GM12878 (cell line): ENCODE measurements at regions not wholly inside any gene's neighbourhood (a gene's known extent, or its start where the extent isn't known, plus 50 kb on each side); places are given as distances from the start of the nearest gene placed in this dataset.

Experiments used
- ATAC-seq: fragments of 200-7000 bp; cut with Tn5 transposase; 3 replicates; pipeline ENCODE4 v1.9.1; 2020; ENCODE audit warnings: mild to moderate bottlenecking, moderate library complexity
- BruUV-seq: library from RNA; stranded (reverse); fragments of 400-500 nt; replicated peaks from 2 replicates; lab custom pipeline; 2021; lab: Mats Ljungman, UMichigan
- CTCF ChIA-PET: fragments of 300-600 bp; sonication (Branson Sonifier 250); formaldehyde crosslinking; extraction: SDS; loops from one replicate; lab custom pipeline; 2021; ENCODE audit warnings: inconsistent platforms; lab: Yijun Ruan, JAX
- POLR2A ChIA-PET: fragments of 350-600 bp; formaldehyde crosslinking; extraction: SDS; loops from one replicate; lab custom pipeline; 2021; ENCODE audit warnings: inconsistent platforms; lab: Charles Lee
- RAD21 ChIA-PET: fragments of 300-600 bp; sonication (Branson Sonifier 250); formaldehyde crosslinking; loops from one replicate; lab custom pipeline; 2023; ENCODE audit warnings: antibody characterized with exemption; ENCODE audit not compliant: unreplicated experiment; lab: Charles Lee
- SMC1A ChIA-PET: fragments of 300-600 bp; sonication (Branson Sonifier 250); formaldehyde crosslinking; loops from one replicate; lab custom pipeline; 2023; ENCODE audit not compliant: unreplicated experiment, uncharacterized antibody; lab: Charles Lee
- DNase-seq: peaks from one replicate; pipeline ENCODE4 v3.0.0-alpha.2; 2011; ENCODE audit warnings: low read depth, low spot score
- FAIRE-seq: peaks from 3 replicates; lab custom pipeline; 2011; peaks lifted over from hg19 to GRCh38; lab: Jason Lieb, UNC
- H2AFZ ChIP-seq: 2 replicates; pipeline ENCODE4 v1.6.0; 2011; ENCODE audit warnings: low read depth, low read length, control low read depth; ENCODE audit not compliant: control insufficient read depth
- H3K27ac ChIP-seq: 2 replicates; pipeline ENCODE4 v1.5.1; 2011; ENCODE audit warnings: control low read depth; ENCODE audit not compliant: control insufficient read depth, insufficient read depth
- H3K27me3 ChIP-seq, 2 experiments: replicated peaks in 1 of 2; 2 replicates each; pipeline versions ENCODE4 v1.6.0 to v1.6.1; 2011; ENCODE audit warnings: low read length in 1 of 2; ENCODE audit not compliant: control insufficient read depth in 2 of 2, insufficient read depth in 2 of 2
- H3K36me3 ChIP-seq, 2 experiments: 2 replicates each; pipeline ENCODE4 v1.5.1; 2011; ENCODE audit warnings: low read length in 1 of 2; ENCODE audit not compliant: control insufficient read depth in 2 of 2, insufficient read depth in 2 of 2
- H3K4me1 ChIP-seq: 2 replicates; pipeline ENCODE4 v1.6.1; 2011; ENCODE audit warnings: mild to moderate bottlenecking, low read length, moderate library complexity, mixed read lengths; ENCODE audit not compliant: control insufficient read depth, insufficient read depth
- H3K4me2 ChIP-seq: 2 replicates; pipeline ENCODE4 v1.6.0; 2011; ENCODE audit warnings: control low read depth; ENCODE audit not compliant: control insufficient read depth, insufficient read depth
- H3K4me3 ChIP-seq: fragments of 200-600 bp; sonication (generic); 2 replicates; pipeline ENCODE4 v1.5.1; 2016
- H3K79me2 ChIP-seq: 2 replicates; pipeline ENCODE4 v1.6.0; 2011; ENCODE audit warnings: low read length; ENCODE audit not compliant: control insufficient read depth, insufficient read depth
- H3K9ac ChIP-seq: 2 replicates; pipeline ENCODE4 v1.8.0; 2011; ENCODE audit warnings: low read length, control low read depth, mixed read lengths; ENCODE audit not compliant: control insufficient read depth, insufficient read depth
- H3K9me3 ChIP-seq: replicated peaks from 3 replicates; pipeline ENCODE4 v1.5.1; 2011; ENCODE audit warnings: mild to moderate bottlenecking, low read length; ENCODE audit not compliant: control insufficient read depth, insufficient read depth
- H4K20me1 ChIP-seq: 2 replicates; pipeline ENCODE4 v1.6.0; 2011; ENCODE audit not compliant: control insufficient read depth, insufficient read depth
- CEBPB ChIP-seq, 2 experiments: fragments of 150-350 bp in 1 of 2; IDR thresholded peaks; 2 replicates each; pipeline ENCODE4 v1.6.1; 2012 to 2014; ENCODE audit warnings: low read depth in 2 of 2, low read length in 2 of 2, borderline replicate concordance in 1 of 2, inconsistent platforms in 1 of 2
- POLR2AphosphoS2 ChIP-seq: IDR thresholded peaks from 2 replicates; pipeline ENCODE4 v1.6.1; 2011; ENCODE audit warnings: low read depth, mild to moderate bottlenecking, low read length, improper control_type of control experiment, moderate library complexity
- SUPT20H ChIP-seq: IDR thresholded peaks from 2 replicates; pipeline ENCODE4 v1.6.1; 2011; ENCODE audit warnings: low read depth, mild to moderate bottlenecking, low read length, moderate library complexity, borderline replicate concordance; ENCODE audit not compliant: control insufficient read depth
- USF2 ChIP-seq: IDR thresholded peaks from 2 replicates; pipeline ENCODE4 v1.6.1; 2011; ENCODE audit warnings: low read depth, low read length, improper control_type of control experiment, borderline replicate concordance
- WRNIP1 ChIP-seq: IDR thresholded peaks from 2 replicates; pipeline ENCODE4 v1.6.1; 2011; ENCODE audit warnings: low read depth, low read length, improper control_type of control experiment, borderline replicate concordance
- ZNF274 ChIP-seq: IDR thresholded peaks from one replicate; pipeline ENCODE4 v1.8.0; 2011; ENCODE audit not compliant: insufficient read length, insufficient read depth
- ZSCAN29 ChIP-seq: fragments of 450-650 bp; IDR thresholded peaks from 2 replicates; pipeline ENCODE4 v1.6.1; 2017; ENCODE audit warnings: mild to moderate bottlenecking, moderate library complexity
- WGBS: methylation state at CpG from one replicate; pipeline ENCODE4 v1.1.6; 2016; ENCODE audit warnings: low lambda C conversion rate; ENCODE audit not compliant: insufficient replicate concordance, insufficient coverage; ENCODE audit errors: missing lambda C conversion rate; 5-methylcytosine and 5-hydroxymethylcytosine counted together
- in situ Hi-C: fragments of 300-500 bp; cut with MboI; formaldehyde crosslinking; loops from 9 replicates; pipeline ENCODE4 v1.14.3; 2018; ENCODE audit warnings: mixed read lengths
- intact Hi-C: fragments of 100-400 bp; cut with micrococcal nuclease; formaldehyde crosslinking; loops from one replicate; pipeline ENCODE4 v1.14.2; 2022; ENCODE audit not compliant: unreplicated experiment
- TF ChIP-seq, protein P1 (sequence below), 3 experiments: IDR thresholded peaks in 2 of 3; conservative IDR thresholded peaks in 1 of 3; 2 replicates each; pipeline ENCODE4 v1.5.1; 2011; ENCODE audit warnings: low read depth in 3 of 3, low read length in 3 of 3, mild to moderate bottlenecking in 3 of 3, control low read depth in 2 of 3, moderate library complexity in 2 of 3, inconsistent platforms in 1 of 3, mixed read lengths in 1 of 3; ENCODE audit not compliant: control insufficient read depth in 2 of 3, insufficient read depth in 1 of 3; ENCODE audit errors: extremely low read depth in 1 of 3
- TF ChIP-seq, protein P2 (sequence below): fragments of 450-650 bp; IDR thresholded peaks from 2 replicates; pipeline ENCODE4 v1.6.1; 2017; ENCODE audit warnings: mild to moderate bottlenecking, low read depth, inconsistent platforms; ENCODE audit not compliant: poor library complexity, severe bottlenecking
- TF ChIP-seq, protein P3 (sequence below): fragments of 450-650 bp; IDR thresholded peaks from 2 replicates; pipeline ENCODE4 v1.6.1; 2018; ENCODE audit warnings: mild to moderate bottlenecking, low read depth, moderate library complexity; ENCODE audit not compliant: partially characterized antibody

DNA sequence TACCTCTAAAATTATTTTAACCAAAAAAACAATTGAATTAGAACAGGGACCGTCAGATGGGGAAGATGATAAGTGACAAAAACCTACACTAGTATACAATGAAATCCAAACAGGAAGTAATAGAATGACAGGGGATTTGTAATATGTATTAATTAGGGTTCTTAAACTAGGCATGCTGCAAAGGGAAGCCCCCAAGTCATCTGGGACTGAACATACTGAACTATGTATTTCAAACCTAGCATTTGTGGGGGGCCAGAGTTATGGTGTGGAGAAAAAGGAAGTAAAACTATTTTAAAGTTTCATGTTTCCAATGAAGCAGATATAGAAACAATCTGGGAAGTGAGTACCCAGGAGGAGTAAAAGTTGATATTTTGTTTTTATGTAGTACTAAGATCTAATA lies 133.2 kb upstream of the HS3ST3A1 start:
- BruUV-seq: no TSS peak
- ChIA-PET CTCF (no interaction called here), SMC1A (no interaction called here), RAD21 (no interaction called here), POLR2A (no interaction called here)
- Histone ChIP-seq H3K4me1 (no peaks in the 10 kb centered on the region), H3K79me2 (no peaks in the 10 kb centered on the region), H3K9ac (no peak overlapping the region), H3K9me3 (no peaks in the 10 kb centered on the region), H3K27ac (no peak overlapping the region), H3K27me3 (no peaks in the 10 kb centered on the region), H3K4me3 (no peak overlapping the region), H3K36me3 (no peaks in the 10 kb centered on the region), H3K4me2 (no peak overlapping the region), H2AFZ (no peak overlapping the region), H4K20me1 (no peaks in the 10 kb centered on the region)
- in situ Hi-C loops (no loop called here), intact Hi-C loops (no loop called here)
- WGBS: 0% methylated on average over 1 of the region's 1 CpG
- FAIRE-seq: no peak
- ATAC-seq: no peak
- no peak for DNase-seq
- TF ChIP-seq USF2: no peak
- TF ChIP-seq, protein P1, sequence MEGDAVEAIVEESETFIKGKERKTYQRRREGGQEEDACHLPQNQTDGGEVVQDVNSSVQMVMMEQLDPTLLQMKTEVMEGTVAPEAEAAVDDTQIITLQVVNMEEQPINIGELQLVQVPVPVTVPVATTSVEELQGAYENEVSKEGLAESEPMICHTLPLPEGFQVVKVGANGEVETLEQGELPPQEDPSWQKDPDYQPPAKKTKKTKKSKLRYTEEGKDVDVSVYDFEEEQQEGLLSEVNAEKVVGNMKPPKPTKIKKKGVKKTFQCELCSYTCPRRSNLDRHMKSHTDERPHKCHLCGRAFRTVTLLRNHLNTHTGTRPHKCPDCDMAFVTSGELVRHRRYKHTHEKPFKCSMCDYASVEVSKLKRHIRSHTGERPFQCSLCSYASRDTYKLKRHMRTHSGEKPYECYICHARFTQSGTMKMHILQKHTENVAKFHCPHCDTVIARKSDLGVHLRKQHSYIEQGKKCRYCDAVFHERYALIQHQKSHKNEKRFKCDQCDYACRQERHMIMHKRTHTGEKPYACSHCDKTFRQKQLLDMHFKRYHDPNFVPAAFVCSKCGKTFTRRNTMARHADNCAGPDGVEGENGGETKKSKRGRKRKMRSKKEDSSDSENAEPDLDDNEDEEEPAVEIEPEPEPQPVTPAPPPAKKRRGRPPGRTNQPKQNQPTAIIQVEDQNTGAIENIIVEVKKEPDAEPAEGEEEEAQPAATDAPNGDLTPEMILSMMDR (IDR thresholded peaks at IDR 0.05 in 2 of 3, conservative IDR thresholded peaks at IDR 0.05 in 1 of 3; ENCODE audit: control insufficient read depth in 2 of 3, extremely low read depth in 1 of 3, insufficient read depth in 1 of 3, low read depth in 3 of 3, low read length in 3 of 3): no peak
- TF ChIP-seq WRNIP1: no peak
- TF ChIP-seq ZNF274: no peak
- TF ChIP-seq ZSCAN29: no peak
- TF ChIP-seq POLR2AphosphoS2: no peak
- TF ChIP-seq, protein P2, sequence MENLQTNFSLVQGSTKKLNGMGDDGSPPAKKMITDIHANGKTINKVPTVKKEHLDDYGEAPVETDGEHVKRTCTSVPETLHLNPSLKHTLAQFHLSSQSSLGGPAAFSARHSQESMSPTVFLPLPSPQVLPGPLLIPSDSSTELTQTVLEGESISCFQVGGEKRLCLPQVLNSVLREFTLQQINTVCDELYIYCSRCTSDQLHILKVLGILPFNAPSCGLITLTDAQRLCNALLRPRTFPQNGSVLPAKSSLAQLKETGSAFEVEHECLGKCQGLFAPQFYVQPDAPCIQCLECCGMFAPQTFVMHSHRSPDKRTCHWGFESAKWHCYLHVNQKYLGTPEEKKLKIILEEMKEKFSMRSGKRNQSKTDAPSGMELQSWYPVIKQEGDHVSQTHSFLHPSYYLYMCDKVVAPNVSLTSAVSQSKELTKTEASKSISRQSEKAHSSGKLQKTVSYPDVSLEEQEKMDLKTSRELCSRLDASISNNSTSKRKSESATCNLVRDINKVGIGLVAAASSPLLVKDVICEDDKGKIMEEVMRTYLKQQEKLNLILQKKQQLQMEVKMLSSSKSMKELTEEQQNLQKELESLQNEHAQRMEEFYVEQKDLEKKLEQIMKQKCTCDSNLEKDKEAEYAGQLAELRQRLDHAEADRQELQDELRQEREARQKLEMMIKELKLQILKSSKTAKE: no peak
- TF ChIP-seq, protein P3, sequence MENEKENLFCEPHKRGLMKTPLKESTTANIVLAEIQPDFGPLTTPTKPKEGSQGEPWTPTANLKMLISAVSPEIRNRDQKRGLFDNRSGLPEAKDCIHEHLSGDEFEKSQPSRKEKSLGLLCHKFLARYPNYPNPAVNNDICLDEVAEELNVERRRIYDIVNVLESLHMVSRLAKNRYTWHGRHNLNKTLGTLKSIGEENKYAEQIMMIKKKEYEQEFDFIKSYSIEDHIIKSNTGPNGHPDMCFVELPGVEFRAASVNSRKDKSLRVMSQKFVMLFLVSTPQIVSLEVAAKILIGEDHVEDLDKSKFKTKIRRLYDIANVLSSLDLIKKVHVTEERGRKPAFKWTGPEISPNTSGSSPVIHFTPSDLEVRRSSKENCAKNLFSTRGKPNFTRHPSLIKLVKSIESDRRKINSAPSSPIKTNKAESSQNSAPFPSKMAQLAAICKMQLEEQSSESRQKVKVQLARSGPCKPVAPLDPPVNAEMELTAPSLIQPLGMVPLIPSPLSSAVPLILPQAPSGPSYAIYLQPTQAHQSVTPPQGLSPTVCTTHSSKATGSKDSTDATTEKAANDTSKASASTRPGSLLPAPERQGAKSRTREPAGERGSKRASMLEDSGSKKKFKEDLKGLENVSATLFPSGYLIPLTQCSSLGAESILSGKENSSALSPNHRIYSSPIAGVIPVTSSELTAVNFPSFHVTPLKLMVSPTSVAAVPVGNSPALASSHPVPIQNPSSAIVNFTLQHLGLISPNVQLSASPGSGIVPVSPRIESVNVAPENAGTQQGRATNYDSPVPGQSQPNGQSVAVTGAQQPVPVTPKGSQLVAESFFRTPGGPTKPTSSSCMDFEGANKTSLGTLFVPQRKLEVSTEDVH: no peak
- TF ChIP-seq SUPT20H: no peak
- no peak for TF ChIP-seq CEBPB (IDR thresholded peaks at IDR 0.05; ENCODE audit: borderline replicate concordance in 1 of 2, low read depth in 2 of 2, low read length in 2 of 2)
